H1 (cell line): ENCODE measurements at regions not wholly inside any gene's neighbourhood (a gene's known extent, or its start where the extent isn't known, plus 50 kb on each side); places are given as distances from the start of the nearest gene placed in this dataset.

ENCODE experiments used
- CTCF ChIA-PET: fragments of 300-600 bp; sonication (Branson Sonifier 250); formaldehyde crosslinking; loops from one replicate; lab custom pipeline; 2021; ENCODE audit not compliant: partially characterized antibody; lab: Charles Lee
- POLR2A ChIA-PET: fragments of 300-600 bp; sonication (Branson Sonifier 250); formaldehyde crosslinking; loops from one replicate; lab custom pipeline; 2021; ENCODE audit warnings: inconsistent platforms; ENCODE audit not compliant: partially characterized antibody; lab: Charles Lee
- DNase-seq, 2 experiments: peaks; one replicate each; pipeline versions ENCODE4 v3.0.0 to v3.0.0-alpha.2; 2010 to 2022; ENCODE audit warnings: low spot score in 2 of 2, low read depth in 1 of 2, mixed read lengths in 1 of 2
- FAIRE-seq: peaks from 2 replicates; lab custom pipeline; 2011; peaks lifted over from hg19 to GRCh38; lab: Jason Lieb, UNC
- H2AFZ ChIP-seq: 2 replicates; pipeline ENCODE4 v1.8.1; 2012; ENCODE audit warnings: low read length, inconsistent platforms
- H2AK5ac ChIP-seq: 2 replicates; pipeline ENCODE4 v1.6.1; 2013; ENCODE audit warnings: low read depth, low read length
- H2BK120ac ChIP-seq: replicated peaks from 2 replicates; pipeline ENCODE3; 2013; ENCODE audit warnings: low read depth, low read length, inconsistent platforms
- H2BK12ac ChIP-seq: 2 replicates; pipeline ENCODE4 v1.6.1; 2013; ENCODE audit warnings: low read depth, low read length
- H2BK15ac ChIP-seq: 2 replicates; pipeline ENCODE4 v1.6.1; 2013; ENCODE audit warnings: low read length
- H2BK20ac ChIP-seq: 2 replicates; pipeline ENCODE4 v1.6.1; 2013; ENCODE audit warnings: low read length
- H2BK5ac ChIP-seq: 2 replicates; pipeline ENCODE4 v1.6.1; 2013; ENCODE audit warnings: low read depth, low read length
- H3K14ac ChIP-seq: 2 replicates; pipeline ENCODE4 v1.6.1; 2013; ENCODE audit warnings: inconsistent platforms; ENCODE audit not compliant: insufficient read length
- H3K18ac ChIP-seq: 2 replicates; pipeline ENCODE4 v1.6.1; 2013; ENCODE audit warnings: low read length; ENCODE audit errors: extremely low read depth
- H3K23ac ChIP-seq: 2 replicates; pipeline ENCODE4 v1.6.1; 2013; ENCODE audit warnings: inconsistent platforms; ENCODE audit not compliant: insufficient read length
- H3K23me2 ChIP-seq: 2 replicates; pipeline ENCODE4 v1.6.1; 2013; ENCODE audit warnings: low read depth, low read length
- H3K27ac ChIP-seq: 2 replicates; pipeline ENCODE4 v1.6.1; 2011; ENCODE audit warnings: low read depth, low read length, inconsistent platforms
- H3K27me3 ChIP-seq, 4 experiments: replicated peaks in 1 of 4; 1 replicate in 1 of 4; 2 replicates in 3 of 4; pipeline versions ENCODE4 v1.6.1 to v1.8.1; 2011 to 2013; ENCODE audit warnings: low read length in 3 of 4, mild to moderate bottlenecking in 3 of 4, inconsistent platforms in 2 of 4, mixed read lengths in 2 of 4, moderate library complexity in 1 of 4; ENCODE audit not compliant: control insufficient read depth in 3 of 4, insufficient read depth in 3 of 4; ENCODE audit errors: extremely low read depth in 1 of 4
- H3K36me3 ChIP-seq, 4 experiments: 2 replicates each; pipeline versions ENCODE4 v1.6.1 to v1.8.1; 2011 to 2013; ENCODE audit warnings: mild to moderate bottlenecking in 4 of 4, low read length in 3 of 4, moderate library complexity in 2 of 4, control low read depth in 1 of 4, inconsistent platforms in 1 of 4; ENCODE audit not compliant: insufficient read depth in 4 of 4, control insufficient read depth in 2 of 4
- H3K4ac ChIP-seq: replicated peaks from 2 replicates; pipeline ENCODE3; 2013; ENCODE audit warnings: low read length, low read depth, mixed read lengths, inconsistent platforms; ENCODE audit not compliant: insufficient read length
- H3K4me1 ChIP-seq, 4 experiments: replicated peaks in 1 of 4; 1 replicate in 1 of 4; 2 replicates in 3 of 4; pipeline versions ENCODE4 v1.6.1 to v1.8.1; 2011 to 2013; ENCODE audit warnings: low read length in 3 of 4, inconsistent platforms in 2 of 4, mixed read lengths in 1 of 4; ENCODE audit not compliant: insufficient read depth in 4 of 4, control insufficient read depth in 3 of 4
- H3K4me2 ChIP-seq, 2 experiments: 2 replicates each; pipeline versions ENCODE4 v1.6.1 to v1.8.1; 2011 to 2013; ENCODE audit warnings: low read depth in 2 of 2, low read length in 2 of 2, control low read depth in 1 of 2, inconsistent platforms in 1 of 2, mild to moderate bottlenecking in 1 of 2; ENCODE audit not compliant: insufficient read depth in 1 of 2
- H3K4me3 ChIP-seq, 4 experiments: fragments of 200-600, 300-600 bp in 1 of 4; sonication (generic), shearing (Covaris generic), sonication (Bioruptor Twin) in 1 of 4; 2 replicates each; pipeline versions ENCODE4 v1.5.1 to v1.8.1; 2011 to 2016; ENCODE audit warnings: low read length in 4 of 4, low read depth in 3 of 4, control low read depth in 2 of 4, inconsistent platforms in 2 of 4, mild to moderate bottlenecking in 2 of 4, mixed read lengths in 1 of 4, moderate library complexity in 1 of 4; ENCODE audit not compliant: insufficient read depth in 2 of 4; ENCODE audit errors: extremely low read depth in 1 of 4
- H3K56ac ChIP-seq: replicated peaks from 2 replicates; pipeline ENCODE3; 2013; ENCODE audit warnings: low read depth, mild to moderate bottlenecking, mixed read lengths, low read length, inconsistent platforms; ENCODE audit not compliant: insufficient read length
- H3K79me1 ChIP-seq: 2 replicates; pipeline ENCODE4 v1.6.1; 2013; ENCODE audit warnings: low read depth, low read length, control low read depth
- H3K79me2 ChIP-seq, 2 experiments: 2 replicates each; pipeline versions ENCODE4 v1.6.1 to v1.8.1; 2012 to 2013; ENCODE audit warnings: low read length in 2 of 2, mild to moderate bottlenecking in 2 of 2, inconsistent platforms in 1 of 2; ENCODE audit not compliant: insufficient read depth in 2 of 2, control insufficient read depth in 1 of 2
- H3K9ac ChIP-seq, 4 experiments: replicated peaks in 1 of 4; 1 replicate in 1 of 4; 2 replicates in 3 of 4; pipeline versions ENCODE4 v1.6.1 to v1.8.1; 2011 to 2013; ENCODE audit warnings: low read depth in 3 of 4, low read length in 3 of 4, control low read depth in 2 of 4, mild to moderate bottlenecking in 2 of 4, moderate library complexity in 2 of 4, inconsistent platforms in 1 of 4; ENCODE audit errors: extremely low read depth in 1 of 4
- H3K9me3 ChIP-seq, 2 experiments: 2 replicates each; pipeline versions ENCODE4 v1.6.1 to v1.8.1; 2012 to 2013; ENCODE audit warnings: mild to moderate bottlenecking in 2 of 2, moderate library complexity in 2 of 2, control low read depth in 1 of 2, inconsistent platforms in 1 of 2, low read depth in 1 of 2, low read length in 1 of 2, mixed read lengths in 1 of 2; ENCODE audit not compliant: insufficient read depth in 2 of 2
- H4K20me1 ChIP-seq, 2 experiments: replicated peaks in 1 of 2; 2 replicates each; pipeline versions ENCODE3 to v1.8.1; 2011 to 2013; ENCODE audit warnings: inconsistent platforms in 2 of 2, low read length in 2 of 2, mild to moderate bottlenecking in 1 of 2; ENCODE audit not compliant: insufficient read depth in 2 of 2, control insufficient read depth in 1 of 2
- H4K5ac ChIP-seq: 2 replicates; pipeline ENCODE4 v1.6.1; 2013; ENCODE audit warnings: low read length, low read depth, mixed read lengths, inconsistent platforms; ENCODE audit not compliant: insufficient read length
- H4K8ac ChIP-seq: 2 replicates; pipeline ENCODE4 v1.8.0; 2013; ENCODE audit warnings: mild to moderate bottlenecking, moderate library complexity, low read length, inconsistent platforms; ENCODE audit not compliant: insufficient read depth; ENCODE audit errors: extremely low read depth
- H4K91ac ChIP-seq: replicated peaks from 2 replicates; pipeline ENCODE3; 2013; ENCODE audit warnings: low read length, mixed read lengths, inconsistent platforms; ENCODE audit not compliant: insufficient read length
- BCL11A ChIP-seq, 2 experiments: IDR thresholded peaks; one replicate each; pipeline ENCODE4 v1.6.1; 2011; ENCODE audit warnings: low read depth in 2 of 2, low read length in 2 of 2, mild to moderate bottlenecking in 2 of 2
- CHD2 ChIP-seq: IDR thresholded peaks from 2 replicates; pipeline ENCODE4 v1.6.1; 2012; ENCODE audit warnings: low read length, improper control_type of control experiment
- CTCF ChIP-seq, 3 experiments: IDR thresholded peaks; 1 replicate in 2 of 3; 2 replicates in 1 of 3; pipeline versions ENCODE4 v1.5.1 to v1.6.1; 2011; ENCODE audit warnings: low read length in 3 of 3, mild to moderate bottlenecking in 3 of 3, inconsistent platforms in 2 of 3, low read depth in 1 of 3, moderate library complexity in 1 of 3; ENCODE audit not compliant: insufficient read depth in 1 of 3; ENCODE audit errors: control extremely low read depth in 1 of 3
- EZH2 ChIP-seq: fragments of 200-600 bp; sonication (generic); IDR thresholded peaks from 2 replicates; pipeline ENCODE4 v1.7.1; 2012; ENCODE audit warnings: low read depth, mild to moderate bottlenecking, moderate library complexity, low read length, inconsistent platforms; ENCODE audit not compliant: severe bottlenecking
- GABPA ChIP-seq: IDR thresholded peaks from 2 replicates; pipeline ENCODE4 v1.6.1; 2011; ENCODE audit warnings: mild to moderate bottlenecking, low read length, moderate library complexity, borderline replicate concordance; ENCODE audit not compliant: insufficient read depth
- JUND ChIP-seq: IDR thresholded peaks from 2 replicates; pipeline ENCODE4 v1.6.1; 2011; ENCODE audit warnings: mild to moderate bottlenecking, improper control_type of control experiment, low read length
- NANOG ChIP-seq: IDR thresholded peaks from 2 replicates; pipeline ENCODE4 v1.6.1; 2011; ENCODE audit warnings: low read length, low read depth, mild to moderate bottlenecking, inconsistent platforms; ENCODE audit not compliant: insufficient read depth, poor library complexity, severe bottlenecking
- POLR2A ChIP-seq, 2 experiments: IDR thresholded peaks; 1 replicate in 1 of 2; 2 replicates in 1 of 2; pipeline ENCODE4 v1.6.1; 2011; ENCODE audit warnings: low read depth in 2 of 2, low read length in 2 of 2, mild to moderate bottlenecking in 2 of 2; ENCODE audit errors: control extremely low read depth in 1 of 2
- SAP30 ChIP-seq: fragments of 300-600 bp; sonication (generic); IDR thresholded peaks from 2 replicates; pipeline ENCODE4 v1.7.1; 2012; ENCODE audit warnings: low read length, moderate library complexity, mild to moderate bottlenecking, inconsistent platforms; ENCODE audit not compliant: insufficient read depth, insufficient replicate concordance
- SRF ChIP-seq: IDR thresholded peaks from 2 replicates; pipeline ENCODE4 v1.6.1; 2011; ENCODE audit warnings: mild to moderate bottlenecking, low read depth, low read length, moderate library complexity
- SUZ12 ChIP-seq: fragments of 200-600 bp; sonication (generic); IDR thresholded peaks from 2 replicates; pipeline ENCODE4 v1.6.1; 2012; ENCODE audit warnings: mild to moderate bottlenecking, inconsistent platforms, low read length, moderate library complexity, mixed read lengths
- USF2 ChIP-seq: IDR thresholded peaks from 2 replicates; pipeline ENCODE4 v1.6.1; 2011; ENCODE audit warnings: low read length, improper control_type of control experiment

GRCh38 chr2:181324912-181325311 is 132.3 kb upstream of the ITGA4 start:
- ChIA-PET POLR2A (interaction anchor here (1.1 kb wide), 1 partner anchor 11 kb away, joined by 3 read pairs; no protein-coding TSS in a partner anchor), CTCF (interaction anchor here (0.6 to 0.9 kb wide), 3 partner anchors 13 to 1255 kb away, joined by 3 to 4 read pairs (median 3); no protein-coding TSS in a partner anchor)
- no peak overlapping the region for H4K91ac ChIP-seq
- no peak overlapping the region for H3K18ac ChIP-seq
- no peak overlapping the region for H3K9ac ChIP-seq
- FAIRE-seq (no peak), DNase-seq (no peak)
- H4K5ac ChIP-seq, result no peak overlapping the region
- H3K23ac ChIP-seq, result no peak overlapping the region
- no peaks in the 10 kb centered on the region for H3K79me2 ChIP-seq
- no peaks in the 10 kb centered on the region for H3K79me1 ChIP-seq
- H3K36me3 ChIP-seq, result no peaks in the 10 kb centered on the region
- H2BK120ac ChIP-seq, result no peak overlapping the region
- H3K4me1 ChIP-seq, result peaks cover 0 to 6% (median 0%) of the 10 kb centered on the region in 4 experiments; a peak in 1 of 7 replicates
- H3K14ac ChIP-seq, result no peak overlapping the region
- H3K56ac ChIP-seq, result no peak overlapping the region
- H3K27me3 ChIP-seq, result no peaks in the 10 kb centered on the region
- no peaks in the 10 kb centered on the region for H4K20me1 ChIP-seq
- no peak overlapping the region for H3K4me2 ChIP-seq
- H2BK15ac ChIP-seq, result no peak overlapping the region
- H2BK12ac ChIP-seq, result no peak overlapping the region
- H3K27ac ChIP-seq, result no peak overlapping the region
- H4K8ac ChIP-seq, result no peak overlapping the region
- H3K23me2 ChIP-seq, result no peaks in the 10 kb centered on the region
- H2BK5ac ChIP-seq, result no peak overlapping the region
- H3K4ac ChIP-seq, result no peak overlapping the region
- no peak overlapping the region for H2BK20ac ChIP-seq
- H3K4me3 ChIP-seq, result no peak overlapping the region
- no peak overlapping the region for H2AFZ ChIP-seq
- H2AK5ac ChIP-seq, result no peak overlapping the region
- no peaks in the 10 kb centered on the region for H3K9me3 ChIP-seq
- no peak for TF ChIP-seq POLR2A (IDR thresholded peaks at IDR 0.05; ENCODE audit: control extremely low read depth in 1 of 2, low read depth in 2 of 2, low read length in 2 of 2)
- TF ChIP-seq BCL11A (IDR thresholded peaks at IDR 0.05; ENCODE audit: low read depth in 2 of 2, low read length in 2 of 2), result no peak
- TF ChIP-seq NANOG, result no peak
- TF ChIP-seq JUND, result no peak
- no peak for TF ChIP-seq SRF
- no peak for TF ChIP-seq EZH2
- TF ChIP-seq SUZ12, result no peak
- TF ChIP-seq CTCF (IDR thresholded peaks at IDR 0.05; ENCODE audit: control extremely low read depth in 1 of 3, insufficient read depth in 1 of 3, low read depth in 1 of 3, low read length in 3 of 3), result no peak
- no peak for TF ChIP-seq USF2
- TF ChIP-seq GABPA, result no peak
- TF ChIP-seq SAP30, result no peak
- no peak for TF ChIP-seq CHD2
